ENCODE measurements at regions not wholly inside any gene's neighbourhood (a gene's known extent, or its start where the extent isn't known, plus 50 kb on each side); places are given as distances from the start of the nearest gene placed in this dataset.

GRCh38 chr11:81487109-81487508 is 1246.6 kb downstream of the FAM181B start:
- TF ChIP-seq ZNF274 (IDR thresholded peaks at IDR 0.05; ENCODE audit: low read depth, low read length) (no peak), YY1 (IDR thresholded peaks at IDR 0.05; ENCODE audit: insufficient read depth, insufficient read length) (no peak)
